Osteocyte (in vitro differentiated cells): ENCODE measurements at regions not wholly inside any gene's neighbourhood (a gene's known extent, or its start where the extent isn't known, plus 50 kb on each side); places are given as distances from the start of the nearest gene placed in this dataset.

ENCODE experiments used
- DNase-seq: peaks from one replicate; pipeline ENCODE4 v3.0.0; 2021; ENCODE audit warnings: mixed read lengths; ENCODE audit not compliant: unreplicated experiment; ENCODE audit errors: extremely low spot score
- H3K27ac Mint-ChIP-seq: one replicate; pipeline ENCODE4 v1.8.0; 2021; ENCODE audit warnings: mild to moderate bottlenecking, mixed read lengths; ENCODE audit not compliant: unreplicated experiment
- H3K27me3 Mint-ChIP-seq: one replicate; pipeline ENCODE4 v1.8.0; 2021; ENCODE audit warnings: mixed read lengths; ENCODE audit not compliant: unreplicated experiment
- H3K36me3 Mint-ChIP-seq: one replicate; pipeline ENCODE4 v1.8.0; 2021; ENCODE audit warnings: mixed read lengths; ENCODE audit not compliant: unreplicated experiment
- H3K4me1 Mint-ChIP-seq: one replicate; pipeline ENCODE4 v1.8.0; 2021; ENCODE audit warnings: mixed read lengths; ENCODE audit not compliant: unreplicated experiment
- H3K4me3 Mint-ChIP-seq: one replicate; pipeline ENCODE4 v1.8.0; 2021; ENCODE audit warnings: mild to moderate bottlenecking, moderate library complexity, mixed read lengths; ENCODE audit not compliant: unreplicated experiment
- H3K9me3 Mint-ChIP-seq: one replicate; pipeline ENCODE4 v1.8.0; 2021; ENCODE audit warnings: mixed read lengths; ENCODE audit not compliant: unreplicated experiment
- CTCF ChIP-seq: fragments of 200-600 bp; sonication (generic); IDR thresholded peaks from 2 replicates; pipeline ENCODE4 v1.5.0; 2021; ENCODE audit warnings: antibody characterized with exemption, mild to moderate bottlenecking, moderate library complexity

GRCh38 chr6:37105148-37106050 is 64.6 kb upstream of the PIM1 start:
- Mint-ChIP-seq H3K27me3 (no peaks in the 10 kb centered on the region), H3K9me3 (no peaks in the 10 kb centered on the region), H3K4me1 (peaks cover 28% of the 10 kb centered on the region), H3K4me3 (no peak overlapping the region), H3K27ac (no peak overlapping the region), H3K36me3 (no peaks in the 10 kb centered on the region)
- DNase-seq, result no peak
- TF ChIP-seq CTCF, result no peak

- TF ChIP-seq CTCF, result no peak
- H3K27me3 Mint-ChIP-seq, result no peaks in the 10 kb centered on the region
- H3K4me1 Mint-ChIP-seq, result peaks cover 28% of the 10 kb centered on the region
- no peaks in the 10 kb centered on the region for H3K36me3 Mint-ChIP-seq
- H3K4me3 Mint-ChIP-seq, result no peak overlapping the region
- no peaks in the 10 kb centered on the region for H3K9me3 Mint-ChIP-seq
- no peak overlapping the region for H3K27ac Mint-ChIP-seq
- no peak for DNase-seq
These were observed 63.9 kb upstream of the PIM1 start for GRCh38 chr6:37106051-37106363.

GRCh38 chr6:37106554-37106953 is 63.4 kb upstream of the PIM1 start:
- no peak for DNase-seq
- Mint-ChIP-seq H3K4me3 (no peak overlapping the region), H3K36me3 (no peaks in the 10 kb centered on the region), H3K4me1 (peaks cover 28% of the 10 kb centered on the region), H3K9me3 (no peaks in the 10 kb centered on the region), H3K27ac (no peak overlapping the region), H3K27me3 (no peaks in the 10 kb centered on the region)
- no peak for TF ChIP-seq CTCF

GRCh38 chr6:37106982-37107491 is 62.9 kb upstream of the PIM1 start:
- Mint-ChIP-seq H3K27me3 (no peaks in the 10 kb centered on the region), H3K27ac (no peak overlapping the region), H3K4me1 (peaks cover 25% of the 10 kb centered on the region), H3K4me3 (no peak overlapping the region), H3K36me3 (no peaks in the 10 kb centered on the region), H3K9me3 (no peaks in the 10 kb centered on the region)
- no peak for TF ChIP-seq CTCF
- DNase-seq, result no peak

GRCh38 chr6:37109714-37110499 is 60.0 kb upstream of the PIM1 start:
- no peaks in the 10 kb centered on the region for H3K9me3 Mint-ChIP-seq
- H3K27me3 Mint-ChIP-seq, result no peaks in the 10 kb centered on the region
- H3K4me1 Mint-ChIP-seq, result no peaks in the 10 kb centered on the region
- H3K36me3 Mint-ChIP-seq, result no peaks in the 10 kb centered on the region
- no peak for TF ChIP-seq CTCF
- H3K4me3 Mint-ChIP-seq, result no peak overlapping the region
- no peak for DNase-seq
- no peak overlapping the region for H3K27ac Mint-ChIP-seq
